OCI-LY1 (cell line): ENCODE measurements at regions not wholly inside any gene's neighbourhood (a gene's known extent, or its start where the extent isn't known, plus 50 kb on each side); places are given as distances from the start of the nearest gene placed in this dataset.

ENCODE experiments used
- EZH2 ChIP-seq: fragments of 200-600 bp; sonication (generic), shearing (Covaris generic); IDR thresholded peaks from 2 replicates; pipeline ENCODE4 v1.8.0; 2017; ENCODE audit warnings: borderline replicate concordance, mixed run types, mild to moderate bottlenecking, antibody characterized with exemption, low read length, moderate library complexity, mixed read lengths
- TF ChIP-seq, protein P1 (sequence below): fragments of 200-600 bp; sonication (generic), shearing (Covaris generic); IDR thresholded peaks from 2 replicates; pipeline ENCODE4 v1.5.1; 2017; ENCODE audit warnings: mild to moderate bottlenecking, antibody characterized with exemption, low read length, moderate library complexity, mixed read lengths

DNA sequence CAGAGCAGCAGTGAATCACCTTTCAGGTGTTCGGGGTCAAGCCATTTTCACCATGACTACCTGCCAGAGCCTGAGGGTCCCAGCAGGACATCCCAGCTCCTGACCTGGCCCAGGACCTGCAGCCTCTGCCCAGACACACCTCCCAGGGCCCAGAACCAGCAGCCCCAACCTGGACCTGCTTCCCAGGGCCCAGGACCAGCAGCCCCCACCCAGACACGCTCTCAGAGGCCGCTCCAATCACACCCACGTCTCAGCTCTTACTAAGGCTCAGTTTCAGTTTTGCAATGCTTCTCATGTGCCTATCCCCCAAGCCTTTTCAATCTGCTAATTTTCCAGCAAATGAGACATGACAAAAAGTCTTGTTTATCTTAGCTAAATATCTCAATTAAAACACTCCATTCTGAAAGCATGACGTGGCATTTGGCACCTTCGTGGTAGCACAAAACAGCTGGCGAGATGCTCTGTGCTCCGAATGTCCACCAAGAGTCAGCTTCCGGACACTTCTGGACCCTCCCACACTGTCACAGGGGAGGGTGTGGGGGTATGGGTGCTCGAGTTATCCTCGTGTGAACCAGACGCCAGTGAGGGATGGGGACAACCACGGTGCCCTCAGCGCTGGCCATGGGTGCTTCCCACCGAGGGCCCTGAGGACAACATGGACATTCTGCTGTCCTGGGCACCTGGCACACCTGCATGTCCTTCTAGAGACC lies 253.2 kb downstream of the DLL1 start:
- TF ChIP-seq, protein P1, sequence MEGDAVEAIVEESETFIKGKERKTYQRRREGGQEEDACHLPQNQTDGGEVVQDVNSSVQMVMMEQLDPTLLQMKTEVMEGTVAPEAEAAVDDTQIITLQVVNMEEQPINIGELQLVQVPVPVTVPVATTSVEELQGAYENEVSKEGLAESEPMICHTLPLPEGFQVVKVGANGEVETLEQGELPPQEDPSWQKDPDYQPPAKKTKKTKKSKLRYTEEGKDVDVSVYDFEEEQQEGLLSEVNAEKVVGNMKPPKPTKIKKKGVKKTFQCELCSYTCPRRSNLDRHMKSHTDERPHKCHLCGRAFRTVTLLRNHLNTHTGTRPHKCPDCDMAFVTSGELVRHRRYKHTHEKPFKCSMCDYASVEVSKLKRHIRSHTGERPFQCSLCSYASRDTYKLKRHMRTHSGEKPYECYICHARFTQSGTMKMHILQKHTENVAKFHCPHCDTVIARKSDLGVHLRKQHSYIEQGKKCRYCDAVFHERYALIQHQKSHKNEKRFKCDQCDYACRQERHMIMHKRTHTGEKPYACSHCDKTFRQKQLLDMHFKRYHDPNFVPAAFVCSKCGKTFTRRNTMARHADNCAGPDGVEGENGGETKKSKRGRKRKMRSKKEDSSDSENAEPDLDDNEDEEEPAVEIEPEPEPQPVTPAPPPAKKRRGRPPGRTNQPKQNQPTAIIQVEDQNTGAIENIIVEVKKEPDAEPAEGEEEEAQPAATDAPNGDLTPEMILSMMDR, result no peak
- no peak for TF ChIP-seq EZH2
